Liver (tissue), 3 donors: ENCODE measurements at regions not wholly inside any gene's neighbourhood (a gene's known extent, or its start where the extent isn't known, plus 50 kb on each side); places are given as distances from the start of the nearest gene placed in this dataset.

Experiments used
- CTCF ChIP-seq: fragments of 150-350 bp; IDR thresholded peaks from 2 replicates; pipeline ENCODE4 v1.5.1; 2017; ENCODE audit warnings: improper control_type of control experiment, low read depth, low read length; ENCODE audit not compliant: missing input control
- SP1 ChIP-seq: IDR thresholded peaks from 2 replicates; pipeline ENCODE4 v1.6.1; 2018; ENCODE audit warnings: antibody characterized with exemption, mild to moderate bottlenecking
- TF ChIP-seq, protein P1 (sequence below): IDR thresholded peaks from 2 replicates; pipeline ENCODE4 v1.6.1; 2016; ENCODE audit warnings: antibody characterized with exemption, mild to moderate bottlenecking
- TF ChIP-seq, protein P2 (sequence below): IDR thresholded peaks from 2 replicates; pipeline ENCODE4 v1.6.1; 2016; ENCODE audit warnings: antibody characterized with exemption
- donor health status: healthy.
- donor health status: healthy.

- TF ChIP-seq, protein P1, sequence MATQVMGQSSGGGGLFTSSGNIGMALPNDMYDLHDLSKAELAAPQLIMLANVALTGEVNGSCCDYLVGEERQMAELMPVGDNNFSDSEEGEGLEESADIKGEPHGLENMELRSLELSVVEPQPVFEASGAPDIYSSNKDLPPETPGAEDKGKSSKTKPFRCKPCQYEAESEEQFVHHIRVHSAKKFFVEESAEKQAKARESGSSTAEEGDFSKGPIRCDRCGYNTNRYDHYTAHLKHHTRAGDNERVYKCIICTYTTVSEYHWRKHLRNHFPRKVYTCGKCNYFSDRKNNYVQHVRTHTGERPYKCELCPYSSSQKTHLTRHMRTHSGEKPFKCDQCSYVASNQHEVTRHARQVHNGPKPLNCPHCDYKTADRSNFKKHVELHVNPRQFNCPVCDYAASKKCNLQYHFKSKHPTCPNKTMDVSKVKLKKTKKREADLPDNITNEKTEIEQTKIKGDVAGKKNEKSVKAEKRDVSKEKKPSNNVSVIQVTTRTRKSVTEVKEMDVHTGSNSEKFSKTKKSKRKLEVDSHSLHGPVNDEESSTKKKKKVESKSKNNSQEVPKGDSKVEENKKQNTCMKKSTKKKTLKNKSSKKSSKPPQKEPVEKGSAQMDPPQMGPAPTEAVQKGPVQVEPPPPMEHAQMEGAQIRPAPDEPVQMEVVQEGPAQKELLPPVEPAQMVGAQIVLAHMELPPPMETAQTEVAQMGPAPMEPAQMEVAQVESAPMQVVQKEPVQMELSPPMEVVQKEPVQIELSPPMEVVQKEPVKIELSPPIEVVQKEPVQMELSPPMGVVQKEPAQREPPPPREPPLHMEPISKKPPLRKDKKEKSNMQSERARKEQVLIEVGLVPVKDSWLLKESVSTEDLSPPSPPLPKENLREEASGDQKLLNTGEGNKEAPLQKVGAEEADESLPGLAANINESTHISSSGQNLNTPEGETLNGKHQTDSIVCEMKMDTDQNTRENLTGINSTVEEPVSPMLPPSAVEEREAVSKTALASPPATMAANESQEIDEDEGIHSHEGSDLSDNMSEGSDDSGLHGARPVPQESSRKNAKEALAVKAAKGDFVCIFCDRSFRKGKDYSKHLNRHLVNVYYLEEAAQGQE: no peak
- TF ChIP-seq SP1 (no peak), CTCF (no peak)
- TF ChIP-seq, protein P2, sequence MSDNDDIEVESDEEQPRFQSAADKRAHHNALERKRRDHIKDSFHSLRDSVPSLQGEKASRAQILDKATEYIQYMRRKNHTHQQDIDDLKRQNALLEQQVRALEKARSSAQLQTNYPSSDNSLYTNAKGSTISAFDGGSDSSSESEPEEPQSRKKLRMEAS: no peak
Observed at GRCh38 chr1:182235952-182236650, 155.5 kb downstream of the GLUL start.
